Endodermal cell (in vitro differentiated cells): ENCODE measurements at regions not wholly inside any gene's neighbourhood (a gene's known extent, or its start where the extent isn't known, plus 50 kb on each side); places are given as distances from the start of the nearest gene placed in this dataset.

ENCODE experiments used
- DNase-seq: peaks from one replicate; pipeline ENCODE4 v3.0.0-alpha.2; 2017
- H3K27ac ChIP-seq: 2 replicates; pipeline ENCODE4 v1.5.1; 2013; ENCODE audit warnings: mild to moderate bottlenecking, low read depth, low read length, moderate library complexity
- H3K27me3 ChIP-seq: 2 replicates; pipeline ENCODE4 v1.6.1; 2013; ENCODE audit warnings: mild to moderate bottlenecking, low read length, moderate library complexity; ENCODE audit not compliant: insufficient read depth, control insufficient read depth, poor library complexity, severe bottlenecking
- H3K36me3 ChIP-seq: 2 replicates; pipeline ENCODE4 v1.7.0; 2013; ENCODE audit warnings: mild to moderate bottlenecking, low read length, moderate library complexity; ENCODE audit not compliant: control insufficient read depth, insufficient read depth
- H3K4me1 ChIP-seq: one replicate; pipeline ENCODE4 v1.7.0; 2013; ENCODE audit warnings: low read length; ENCODE audit not compliant: control insufficient read depth, insufficient read depth
- H3K4me3 ChIP-seq: 2 replicates; pipeline ENCODE4 v1.5.1; 2013; ENCODE audit warnings: mild to moderate bottlenecking, low read length, moderate library complexity
- H3K9ac ChIP-seq: 2 replicates; pipeline ENCODE4 v1.6.1; 2013; ENCODE audit warnings: mild to moderate bottlenecking, low read length, moderate library complexity; ENCODE audit not compliant: poor library complexity, severe bottlenecking; ENCODE audit errors: extremely low read depth
- H3K9me3 ChIP-seq: 2 replicates; pipeline ENCODE4 v1.6.1; 2013; ENCODE audit warnings: mild to moderate bottlenecking, low read length, moderate library complexity; ENCODE audit not compliant: control insufficient read depth
- H3K27ac Mint-ChIP-seq: 2 replicates; pipeline ENCODE4 v1.8.0; 2020; ENCODE audit warnings: mixed read lengths
- H3K27me3 Mint-ChIP-seq: 2 replicates; pipeline ENCODE4 v1.8.0; 2021; ENCODE audit warnings: mild to moderate bottlenecking, mixed read lengths; ENCODE audit not compliant: insufficient read depth
- H3K36me3 Mint-ChIP-seq: 2 replicates; pipeline ENCODE4 v1.8.0; 2020; ENCODE audit warnings: low read depth, mixed read lengths
- H3K4me1 Mint-ChIP-seq: 2 replicates; pipeline ENCODE4 v1.8.0; 2020; ENCODE audit warnings: mixed read lengths
- H3K4me3 Mint-ChIP-seq: 2 replicates; pipeline ENCODE4 v1.8.0; 2020; ENCODE audit warnings: mild to moderate bottlenecking, moderate library complexity, mixed read lengths
- H3K9me3 Mint-ChIP-seq: 2 replicates; pipeline ENCODE4 v1.8.0; 2020; ENCODE audit warnings: mild to moderate bottlenecking, mixed read lengths
- WGBS, 2 experiments: methylation state at CpG; one replicate each; pipeline versions ENCODE4 v1.1.5 to v1.1.7; 2013; ENCODE audit warnings: missing lambda C conversion rate in 2 of 2, mixed read lengths in 1 of 2; ENCODE audit not compliant: insufficient coverage in 1 of 2, insufficient read length in 1 of 2; 5-methylcytosine and 5-hydroxymethylcytosine counted together
- TF ChIP-seq, protein P1 (sequence below): fragments of 200-600 bp; sonication (generic); conservative IDR thresholded peaks from 2 replicates; pipeline ENCODE4 v1.5.0; 2021; ENCODE audit warnings: antibody characterized with exemption, mild to moderate bottlenecking

DNA sequence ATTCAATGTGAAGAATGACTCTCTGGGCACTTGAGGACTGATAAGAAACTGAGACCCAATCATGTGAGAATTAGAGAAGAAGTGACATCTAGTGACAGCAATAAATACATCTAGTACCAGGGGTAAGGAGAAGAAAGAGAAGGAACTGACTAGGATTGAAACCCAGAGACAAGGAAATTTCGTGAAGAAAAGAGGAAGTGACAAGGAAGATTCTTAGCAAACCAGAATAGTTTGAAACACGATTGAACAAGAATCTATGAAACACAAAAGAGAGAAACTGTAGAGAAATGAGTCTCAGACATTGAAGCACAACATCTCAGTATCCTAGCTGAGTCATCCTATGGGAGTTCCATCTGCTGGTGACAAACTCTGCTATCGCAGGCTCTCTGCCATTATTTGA lies 571.9 kb upstream of the PKDCC start:
- WGBS, 2 experiments: 92 to 98% methylated on average over 3 of the region's 3 CpGs
- no peaks in the 10 kb centered on the region for H3K4me1 ChIP-seq
- no peak for DNase-seq
- Mint-ChIP-seq H3K36me3 (no peaks in the 10 kb centered on the region), H3K27ac (no peak overlapping the region), H3K4me3 (no peak overlapping the region), H3K4me1 (no peaks in the 10 kb centered on the region), H3K27me3 (no peaks in the 10 kb centered on the region), H3K9me3 (peaks cover 5% of the 10 kb centered on the region)
- TF ChIP-seq, protein P1, sequence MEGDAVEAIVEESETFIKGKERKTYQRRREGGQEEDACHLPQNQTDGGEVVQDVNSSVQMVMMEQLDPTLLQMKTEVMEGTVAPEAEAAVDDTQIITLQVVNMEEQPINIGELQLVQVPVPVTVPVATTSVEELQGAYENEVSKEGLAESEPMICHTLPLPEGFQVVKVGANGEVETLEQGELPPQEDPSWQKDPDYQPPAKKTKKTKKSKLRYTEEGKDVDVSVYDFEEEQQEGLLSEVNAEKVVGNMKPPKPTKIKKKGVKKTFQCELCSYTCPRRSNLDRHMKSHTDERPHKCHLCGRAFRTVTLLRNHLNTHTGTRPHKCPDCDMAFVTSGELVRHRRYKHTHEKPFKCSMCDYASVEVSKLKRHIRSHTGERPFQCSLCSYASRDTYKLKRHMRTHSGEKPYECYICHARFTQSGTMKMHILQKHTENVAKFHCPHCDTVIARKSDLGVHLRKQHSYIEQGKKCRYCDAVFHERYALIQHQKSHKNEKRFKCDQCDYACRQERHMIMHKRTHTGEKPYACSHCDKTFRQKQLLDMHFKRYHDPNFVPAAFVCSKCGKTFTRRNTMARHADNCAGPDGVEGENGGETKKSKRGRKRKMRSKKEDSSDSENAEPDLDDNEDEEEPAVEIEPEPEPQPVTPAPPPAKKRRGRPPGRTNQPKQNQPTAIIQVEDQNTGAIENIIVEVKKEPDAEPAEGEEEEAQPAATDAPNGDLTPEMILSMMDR: no peak
- H3K36me3 ChIP-seq: no peaks in the 10 kb centered on the region
- H3K27ac ChIP-seq: no peak overlapping the region
- no peaks in the 10 kb centered on the region for H3K27me3 ChIP-seq
- no peak overlapping the region for H3K4me3 ChIP-seq
- no peaks in the 10 kb centered on the region for H3K9me3 ChIP-seq
- H3K9ac ChIP-seq: no peak overlapping the region

- DNase-seq: no peak
- no peak overlapping the region for H3K9ac ChIP-seq
- Mint-ChIP-seq H3K4me1 (no peaks in the 10 kb centered on the region), H3K36me3 (no peaks in the 10 kb centered on the region), H3K27ac (no peak overlapping the region), H3K9me3 (peaks cover 4% of the 10 kb centered on the region), H3K4me3 (no peak overlapping the region), H3K27me3 (no peaks in the 10 kb centered on the region)
- TF ChIP-seq, protein P1: no peak
- no peaks in the 10 kb centered on the region for H3K36me3 ChIP-seq
- no peak overlapping the region for H3K27ac ChIP-seq
- H3K4me1 ChIP-seq: no peaks in the 10 kb centered on the region
- H3K9me3 ChIP-seq: no peaks in the 10 kb centered on the region
- H3K27me3 ChIP-seq: no peaks in the 10 kb centered on the region
- WGBS, 2 experiments: 92 to 95% methylated on average over 4 of the region's 4 CpGs
- no peak overlapping the region for H3K4me3 ChIP-seq
Measured at GRCh38 chr2:41482659-41483058, 565.2 kb upstream of the PKDCC start.

DNA sequence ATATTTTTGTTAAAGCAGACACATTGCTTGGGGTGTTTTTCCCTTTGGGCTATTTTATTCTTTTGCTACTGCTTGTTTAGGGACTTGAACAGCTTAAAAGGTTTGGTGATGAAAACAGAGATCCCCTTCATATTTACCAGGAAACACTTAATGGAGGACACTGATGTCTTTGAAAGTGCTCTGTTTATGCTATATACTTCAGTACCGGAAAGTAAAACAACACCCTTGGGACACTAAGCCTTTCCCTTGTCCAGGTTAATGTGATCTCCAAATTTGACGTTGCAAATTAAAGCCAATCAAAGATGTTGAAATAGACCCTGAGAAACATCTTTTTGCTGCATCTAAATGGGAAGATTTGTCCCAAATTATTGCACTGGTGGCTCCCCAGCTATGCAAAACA lies 564.6 kb upstream of the PKDCC start:
- WGBS, 2 experiments: 67 to 94% methylated on average over 1 to 2 of the region's 2 CpGs
- Histone ChIP-seq H3K9ac (no peak overlapping the region), H3K27ac (no peak overlapping the region), H3K27me3 (no peaks in the 10 kb centered on the region), H3K9me3 (no peaks in the 10 kb centered on the region), H3K36me3 (no peaks in the 10 kb centered on the region), H3K4me1 (no peaks in the 10 kb centered on the region), H3K4me3 (no peak overlapping the region)
- Mint-ChIP-seq H3K27ac (no peak overlapping the region), H3K27me3 (no peaks in the 10 kb centered on the region), H3K36me3 (no peaks in the 10 kb centered on the region), H3K9me3 (peaks cover 4% of the 10 kb centered on the region), H3K4me1 (no peaks in the 10 kb centered on the region), H3K4me3 (no peak overlapping the region)
- no peak for DNase-seq
- TF ChIP-seq, protein P1: no peak
